ENCODE measurements at regions not wholly inside any gene's neighbourhood (a gene's known extent, or its start where the extent isn't known, plus 50 kb on each side); places are given as distances from the start of the nearest gene placed in this dataset.
"Not testable (repeated sequence)": the region's sequence is repeated elsewhere in the genome, so short reads cannot be mapped to it uniquely, and the experiment has no call there.

DNA sequence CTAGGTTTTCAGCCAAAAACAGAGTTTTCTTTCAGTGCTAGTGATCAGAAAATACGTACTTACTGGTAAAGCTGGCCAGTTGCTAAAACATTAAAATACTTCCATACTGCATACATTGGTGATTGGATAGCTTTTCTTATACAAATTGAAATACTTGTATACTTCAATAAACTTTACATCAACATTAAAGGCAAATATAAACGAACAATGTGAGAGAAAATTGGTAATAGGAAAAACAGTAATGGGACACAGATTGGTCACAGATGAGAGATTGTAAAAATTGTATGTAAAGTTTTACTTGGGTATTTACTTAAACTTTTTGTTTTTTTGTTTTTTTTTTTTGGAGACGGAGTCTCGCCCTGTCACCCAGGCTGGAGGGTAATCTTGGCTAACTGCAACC, 391.7 kb downstream of the TFEC start:
- DNase-seq = no peak

DNA sequence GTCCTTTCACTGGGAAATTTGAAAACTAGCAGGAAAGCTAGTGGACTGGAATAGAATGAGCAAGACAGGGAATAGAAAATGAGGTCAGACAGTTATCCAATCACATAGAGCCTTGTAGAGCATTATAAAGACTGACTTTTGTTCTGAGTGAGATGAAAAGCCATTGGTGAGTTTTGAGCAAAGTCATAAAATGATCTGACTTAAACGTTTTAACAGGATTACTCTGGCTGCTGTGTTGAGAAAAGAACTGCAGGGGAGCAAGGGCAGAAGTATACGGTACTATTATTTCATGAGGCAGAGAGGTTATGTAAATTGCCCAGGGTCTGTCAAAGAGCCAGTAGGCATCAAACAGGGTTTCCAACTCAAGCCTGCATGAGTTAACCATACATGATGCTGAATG, 393.4 kb downstream of the TFEC start:
- no peak for DNase-seq

DNA sequence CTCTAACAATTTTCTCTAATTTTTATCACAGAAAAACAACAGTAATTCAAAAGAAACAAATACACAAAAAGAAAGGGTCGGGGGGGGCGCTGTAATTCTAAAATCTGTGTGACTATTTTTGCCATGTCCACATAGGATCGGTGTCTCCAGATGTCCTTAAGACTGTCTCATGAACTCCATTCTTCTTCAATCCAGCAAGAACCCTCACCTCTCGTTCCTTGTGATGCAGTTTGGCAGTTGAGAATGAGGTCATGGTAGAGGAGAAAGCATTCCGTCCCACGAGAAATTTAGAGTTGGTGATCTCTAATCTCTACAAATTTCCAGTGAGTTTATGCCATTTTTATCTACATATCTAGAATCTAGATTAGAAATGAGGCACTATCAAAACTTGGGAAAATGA, 394.7 kb downstream of the TFEC start:
- DNase-seq = no peak

DNA sequence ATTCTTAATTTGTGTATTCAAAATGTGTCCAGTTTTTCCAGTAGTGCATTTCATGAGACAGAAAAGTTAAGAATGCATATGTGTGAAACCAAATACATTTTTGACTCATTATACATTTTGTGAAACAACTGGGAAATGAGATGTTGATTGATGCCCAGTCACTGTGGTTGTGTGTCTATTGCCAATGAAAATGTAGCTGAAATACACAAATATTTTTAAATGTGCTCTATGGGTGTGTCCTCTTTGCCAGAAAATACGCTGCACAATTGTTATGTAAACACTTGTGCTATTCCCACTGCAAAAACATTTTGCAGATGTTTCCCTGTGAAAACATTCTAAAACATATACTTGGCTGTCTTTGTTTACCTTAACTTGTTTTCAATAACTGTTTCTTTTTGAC, 395.2 kb downstream of the TFEC start:
- no peak for DNase-seq

DNA sequence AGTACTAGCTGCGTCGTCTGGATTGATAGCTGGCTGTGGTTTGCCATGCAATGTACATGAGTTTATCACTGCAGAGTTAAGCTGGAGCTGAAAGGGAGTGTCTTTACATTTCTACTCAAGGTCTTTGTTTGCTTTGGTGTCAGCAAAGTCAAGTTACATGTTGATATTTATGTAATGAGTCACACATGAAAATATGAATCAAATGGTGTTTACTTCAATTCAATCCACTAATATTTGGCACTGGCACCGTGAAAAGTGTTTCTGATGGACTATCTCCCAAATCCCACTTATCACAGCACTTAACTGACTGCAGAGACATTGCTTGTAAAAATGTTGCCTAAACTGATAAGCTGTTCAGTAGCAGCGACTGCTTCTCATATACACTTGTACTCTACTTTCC, 395.9 kb downstream of the TFEC start:
- no peak for DNase-seq

DNA sequence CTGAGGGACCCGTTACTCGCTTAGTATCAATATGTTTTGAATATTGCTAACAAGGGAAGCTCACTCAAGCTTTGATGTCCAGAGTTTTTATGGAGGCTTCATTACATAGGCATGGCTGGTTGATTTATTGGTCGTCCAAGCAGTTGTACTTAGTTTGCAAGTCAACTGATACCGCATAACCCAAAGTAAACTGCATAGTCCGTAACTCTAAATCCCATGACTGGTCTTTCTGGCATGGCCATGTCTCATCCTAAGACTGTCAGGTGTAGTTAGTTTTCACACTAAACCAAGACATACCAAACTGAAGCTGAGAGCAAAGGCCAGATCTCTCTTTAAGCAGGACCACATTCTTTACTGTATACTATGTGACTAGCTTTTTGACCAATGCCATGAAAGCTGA, 397.9 kb downstream of the TFEC start:
- DNase-seq = no peak

DNA sequence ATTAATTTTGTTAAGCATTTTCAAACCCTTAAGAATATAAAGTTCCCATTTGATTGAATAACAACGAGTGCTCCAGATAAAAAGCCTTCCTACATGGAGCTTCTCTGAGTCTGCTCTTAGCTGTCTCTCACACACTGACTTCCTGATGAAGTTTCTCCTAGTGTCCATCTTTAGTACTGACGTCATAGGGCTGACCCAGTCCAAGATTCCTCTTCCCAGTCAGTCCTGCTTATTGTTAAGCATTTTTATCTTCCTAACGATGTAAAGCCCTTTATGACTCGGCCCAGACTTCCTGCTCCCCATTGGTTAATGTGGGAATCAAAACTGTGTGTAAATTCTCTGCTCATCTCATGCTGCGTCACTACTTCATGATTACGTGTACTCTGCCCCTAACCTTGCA, 398.8 kb downstream of the TFEC start:
- no peak for DNase-seq

DNA sequence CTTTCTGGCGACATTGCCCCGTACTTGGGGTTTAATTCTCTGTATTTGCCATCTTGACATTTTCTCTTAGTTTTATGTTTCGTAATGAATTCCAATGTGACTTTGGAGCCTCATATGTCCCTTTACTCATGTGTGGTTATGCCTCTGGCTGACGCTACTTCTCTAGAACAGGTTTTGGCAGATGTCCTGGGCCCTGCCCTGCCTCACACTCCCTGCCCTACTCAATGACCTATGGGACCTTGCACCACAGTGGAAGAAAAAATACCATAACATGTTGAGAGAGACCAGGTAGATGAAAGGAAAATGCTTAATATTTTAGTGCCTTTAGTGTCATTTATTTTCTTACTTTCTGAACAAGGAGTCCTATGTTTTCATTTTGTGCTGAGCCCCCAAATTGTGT, 400.5 kb downstream of the TFEC start:
- DNase-seq = no peak

DNA sequence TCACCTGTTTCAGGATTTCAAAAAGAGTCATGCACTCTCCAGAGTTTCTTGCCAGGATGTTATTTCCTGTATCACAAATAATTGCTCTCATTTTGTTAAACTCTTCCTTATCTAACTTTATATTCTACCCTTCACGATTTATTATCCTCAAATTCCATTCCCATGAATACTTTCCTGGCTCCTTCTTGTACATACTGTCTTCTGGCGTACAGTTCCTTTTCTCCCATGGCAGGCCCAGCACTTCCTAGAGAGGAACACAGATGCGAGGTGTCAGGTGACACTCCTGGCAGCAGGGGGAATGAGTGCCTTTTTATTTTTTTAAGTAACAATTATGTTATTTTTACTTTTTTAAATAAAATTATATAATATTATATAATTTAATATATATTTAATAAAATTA, 411.9 kb downstream of the TFEC start:
- DNase-seq = no peak

DNA sequence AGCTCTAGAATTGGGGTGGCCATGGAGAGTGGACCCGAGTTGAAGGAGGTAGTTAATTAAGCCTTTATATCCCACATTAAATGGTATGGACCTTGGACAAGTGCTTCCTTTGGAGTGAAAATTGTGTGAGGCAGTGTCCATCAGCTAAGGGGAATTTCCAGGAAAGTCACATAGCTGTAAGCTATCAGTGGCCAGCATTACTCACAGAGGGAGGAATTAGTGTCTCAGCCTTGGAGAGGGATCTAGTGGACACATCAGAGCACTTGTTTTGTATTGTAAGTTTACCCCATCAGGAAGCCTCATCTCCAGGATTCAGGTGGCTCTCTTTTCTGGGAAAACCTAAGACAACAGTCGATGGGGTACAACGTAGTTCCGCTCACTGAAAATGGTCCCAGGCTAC, 416.7 kb downstream of the TFEC start:
- no peak for DNase-seq

DNA sequence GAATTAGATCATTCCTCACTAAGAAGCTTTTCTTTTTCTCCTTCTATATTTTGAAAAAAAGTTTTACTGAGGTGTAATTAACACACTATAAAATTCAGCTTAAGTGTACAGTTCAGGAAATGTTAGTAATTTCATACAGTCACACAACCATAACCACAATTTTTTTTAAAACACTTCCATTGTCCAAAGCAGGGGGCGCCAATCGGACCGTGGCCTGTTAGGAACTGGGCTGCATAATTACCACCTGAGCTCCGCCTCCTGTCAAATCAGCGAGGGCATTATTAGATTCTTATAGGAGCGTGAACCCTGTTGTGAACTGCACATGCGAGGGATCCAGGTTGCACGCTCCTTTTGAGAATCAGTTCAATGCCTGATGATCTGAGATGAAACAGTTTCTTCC, 427.1 kb downstream of the TFEC start:
- DNase-seq = no peak

DNA sequence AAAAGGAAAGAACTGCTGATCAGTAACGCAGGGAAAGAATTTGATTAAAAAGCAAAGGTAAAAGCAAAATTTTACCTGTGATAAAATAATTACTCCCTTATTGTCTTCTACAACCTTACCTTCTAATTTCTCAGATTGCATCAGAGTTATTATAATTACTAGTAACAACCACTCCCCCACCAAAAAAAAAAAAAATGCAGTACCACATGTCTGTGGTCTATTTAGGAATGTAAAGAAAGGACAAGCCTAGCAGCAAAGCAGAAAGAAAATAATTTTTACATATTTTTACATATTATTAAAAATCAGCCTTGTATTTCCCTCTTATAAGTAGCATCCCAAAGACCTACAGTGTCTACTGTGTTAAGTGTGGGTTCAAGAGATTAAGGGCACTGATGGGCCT, 430.4 kb downstream of the TFEC start:
- no peak for DNase-seq

DNA sequence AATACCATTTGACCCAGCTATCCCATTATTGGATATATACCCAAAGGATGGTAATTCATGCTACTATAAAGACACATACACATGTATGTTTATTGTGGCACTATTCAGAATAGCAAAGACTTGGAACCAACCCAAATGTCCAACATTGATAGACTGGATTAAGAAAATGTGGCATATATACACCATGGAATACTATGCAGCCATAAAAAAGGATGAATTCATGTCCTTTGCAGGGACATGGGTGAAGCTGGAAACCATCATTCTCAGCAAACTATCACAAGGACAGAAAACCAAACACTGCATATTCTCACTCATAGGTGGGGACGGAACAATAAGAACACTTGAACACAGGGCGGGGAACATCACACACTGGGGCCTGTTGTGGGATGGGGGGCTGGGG, 431.4 kb downstream of the TFEC start:
- DNase-seq = not testable (repeated sequence)

DNA sequence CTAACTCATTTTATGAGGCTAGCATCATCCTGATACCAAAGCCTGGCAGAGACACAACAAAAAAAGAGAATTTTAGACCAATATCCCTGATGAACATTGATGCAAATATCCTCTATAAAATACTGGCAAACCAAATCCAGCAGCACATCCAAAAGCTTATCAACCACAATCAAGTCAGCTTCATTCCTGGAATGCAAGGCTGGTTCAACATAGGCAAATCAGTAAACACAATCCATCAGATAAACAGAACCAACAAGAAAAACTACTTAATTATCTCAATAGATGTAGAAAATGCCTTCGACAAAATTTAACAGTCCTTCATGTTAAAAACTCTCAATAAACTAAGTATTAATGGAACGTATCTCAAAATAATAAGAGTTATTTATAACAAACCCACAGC, 433.3 kb downstream of the TFEC start:
- DNase-seq = not testable (repeated sequence)

DNA sequence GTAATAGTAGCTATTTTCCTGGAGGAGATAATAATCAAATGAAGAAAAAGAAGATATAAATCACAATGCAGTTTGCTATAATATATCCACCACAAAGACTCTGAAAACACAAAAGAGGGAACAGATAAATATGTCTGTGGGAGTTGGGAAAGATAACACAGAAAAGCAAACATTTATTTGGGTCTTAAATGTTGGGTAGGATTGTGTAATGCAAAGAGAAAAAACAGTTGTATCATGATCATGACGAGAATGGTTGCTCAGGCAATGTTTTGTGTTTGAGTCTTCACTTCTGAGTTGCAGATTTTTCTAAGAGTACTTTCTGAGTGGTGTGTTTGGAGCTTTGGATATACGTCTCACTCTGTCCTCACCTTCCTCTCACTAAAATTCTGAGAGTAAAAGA, 437.5 kb downstream of the TFEC start:
- no peak for DNase-seq

DNA sequence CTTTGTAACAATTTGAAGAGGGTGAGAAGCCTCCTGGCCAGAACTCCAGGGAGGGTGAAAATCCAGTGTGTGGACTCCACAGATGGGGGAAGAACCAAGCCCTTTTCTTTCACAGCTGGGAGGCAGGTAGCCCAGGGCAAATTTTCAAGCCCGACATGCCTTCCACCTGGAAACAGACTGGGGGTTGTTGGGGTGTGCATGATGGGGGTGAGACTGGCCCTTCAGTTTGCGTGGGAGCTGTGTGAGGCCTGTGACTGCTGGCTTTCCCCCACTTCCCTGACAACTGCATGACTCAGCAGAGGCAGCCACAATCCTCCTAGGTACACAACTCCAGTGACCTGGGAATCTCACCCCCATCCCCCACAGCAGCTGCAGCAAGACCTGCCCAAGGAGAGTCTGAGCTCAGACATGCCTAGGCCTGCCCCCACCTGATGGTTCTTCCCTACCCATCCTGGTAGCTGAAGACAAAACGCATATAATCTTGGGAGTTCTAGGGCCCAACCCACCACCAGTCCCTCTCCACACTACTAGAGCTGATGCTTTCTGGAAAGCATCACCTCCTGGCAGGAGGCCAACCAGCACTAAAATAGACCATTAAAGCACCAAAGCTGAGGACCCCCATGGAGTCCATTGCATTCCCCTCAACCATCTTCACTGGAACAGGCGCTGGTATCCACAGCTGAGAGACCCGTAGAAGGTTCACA, 445.4 kb downstream of the TFEC start:
- no peak for DNase-seq

DNA sequence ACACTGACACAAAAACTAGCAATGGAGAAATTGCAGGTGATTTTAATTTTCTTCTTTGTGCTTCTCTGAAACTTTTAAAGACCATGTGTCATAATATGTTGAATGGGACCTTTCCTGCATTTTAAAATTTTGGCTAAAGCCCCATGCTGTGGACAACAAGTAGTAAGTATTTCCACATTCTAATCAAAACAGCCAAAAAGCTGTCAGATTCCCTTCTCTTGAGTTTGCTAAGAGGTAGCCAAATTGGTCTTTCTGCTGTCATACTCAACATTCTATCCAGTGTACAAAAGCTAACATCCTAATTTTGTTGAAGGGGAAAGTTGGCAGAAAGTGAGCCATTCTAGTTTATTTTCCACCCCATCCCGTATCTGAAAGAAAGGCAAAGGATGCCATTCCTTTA, 447.6 kb downstream of the TFEC start:
- DNase-seq = no peak

DNA sequence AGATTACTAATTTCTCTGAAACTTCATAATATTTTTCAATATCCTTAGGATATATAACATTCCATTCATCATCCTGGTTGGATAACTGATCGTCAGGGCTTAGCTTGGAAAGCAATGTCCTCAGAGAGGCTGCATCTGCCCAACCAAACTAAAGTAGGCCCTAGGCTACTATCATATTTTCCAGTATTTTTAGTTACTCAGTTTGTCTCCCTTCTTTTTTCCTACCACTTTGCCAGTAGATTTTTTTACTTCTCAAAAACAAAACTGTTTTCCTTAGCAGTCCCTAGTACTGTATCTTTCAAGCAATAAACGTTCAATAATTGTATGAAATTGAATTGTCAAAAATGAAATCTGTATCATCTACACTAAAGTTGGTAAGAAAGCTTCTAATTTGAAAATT, 452.0 kb downstream of the TFEC start:
- DNase-seq = no peak

DNA sequence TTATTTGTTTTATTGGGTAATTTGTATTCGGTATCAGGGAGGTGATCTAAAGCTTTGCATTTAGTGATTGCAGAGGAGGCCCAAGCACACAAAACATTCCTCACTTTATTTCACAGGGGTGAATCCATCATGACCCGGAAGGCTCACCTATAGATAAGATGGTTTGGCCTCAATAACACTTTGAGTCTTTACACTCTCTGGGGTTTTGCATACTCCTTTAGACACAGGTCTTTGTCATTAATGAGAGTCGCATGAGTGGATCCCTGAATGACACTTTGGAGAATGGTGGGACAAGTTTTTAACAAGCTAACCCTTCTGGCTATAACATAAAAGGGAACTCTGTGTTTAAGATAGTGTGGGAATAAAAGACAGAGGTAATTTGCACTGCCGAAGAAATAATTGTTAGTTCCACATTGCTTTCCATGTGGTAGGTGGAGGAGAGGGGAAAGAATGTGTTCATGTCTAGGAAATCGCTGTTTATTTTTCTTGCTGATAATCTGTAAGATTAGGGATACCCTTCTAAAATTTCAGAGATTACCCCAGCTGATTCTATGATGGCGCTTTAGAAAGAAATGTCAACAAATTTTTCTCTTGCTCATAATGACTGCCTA, 455.8 kb downstream of the TFEC start:
- DNase-seq = no peak

DNA sequence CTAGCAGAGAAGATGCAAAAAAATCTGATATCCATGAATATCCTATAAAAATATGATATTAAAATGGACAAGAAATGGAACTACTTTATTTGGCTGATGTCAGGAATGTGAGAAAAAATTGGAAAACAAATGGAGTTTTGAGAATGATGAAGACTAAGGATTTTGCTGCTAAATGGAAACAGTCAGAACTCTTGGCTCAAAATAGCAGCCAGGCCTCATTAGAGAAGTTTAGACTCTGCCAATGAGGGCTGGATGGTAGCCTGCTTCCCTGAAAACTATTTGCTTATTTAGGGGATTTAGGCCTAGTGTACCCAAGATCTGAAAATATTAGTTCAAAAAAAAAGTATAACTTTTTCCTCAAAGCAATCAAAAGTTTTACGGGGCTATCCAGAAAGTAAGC, 458.5 kb downstream of the TFEC start:
- DNase-seq = no peak

DNA sequence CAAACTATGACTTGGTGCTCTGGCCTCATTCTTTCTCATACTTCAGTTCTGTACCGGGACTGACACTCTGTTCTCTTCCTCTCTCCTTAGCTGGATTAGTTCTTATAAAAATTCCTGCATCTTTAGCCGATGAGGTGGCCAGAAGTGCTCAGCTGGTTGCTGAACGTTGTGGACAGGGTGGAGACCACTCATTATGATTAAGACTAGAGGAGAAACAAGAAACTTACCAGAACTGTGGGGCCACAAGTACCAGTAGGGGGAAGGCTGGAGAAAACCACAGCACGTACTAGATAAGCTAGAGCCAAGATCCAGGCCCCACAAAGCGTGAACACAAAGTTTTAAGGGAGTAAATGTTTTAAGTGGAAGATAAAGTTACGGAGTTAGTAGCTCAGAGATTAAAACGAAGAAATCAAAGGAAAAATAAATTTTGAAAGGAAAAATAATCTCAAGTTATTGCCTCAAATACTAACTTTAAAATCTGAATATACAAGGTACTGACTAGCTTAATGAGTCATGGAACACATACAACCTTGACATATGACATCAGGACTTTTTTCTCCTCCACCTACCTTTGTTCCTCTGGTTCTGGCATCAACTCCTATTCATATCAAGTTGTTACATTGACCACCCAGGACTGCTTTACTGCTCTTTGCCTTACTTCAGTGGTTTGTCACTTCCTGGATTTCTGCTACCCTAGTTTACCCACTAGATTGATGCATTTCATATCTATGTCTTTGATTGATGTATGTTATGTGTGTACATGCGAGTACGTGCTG, 469.0 kb downstream of the TFEC start:
- DNase-seq = peak; percentile 68

DNA sequence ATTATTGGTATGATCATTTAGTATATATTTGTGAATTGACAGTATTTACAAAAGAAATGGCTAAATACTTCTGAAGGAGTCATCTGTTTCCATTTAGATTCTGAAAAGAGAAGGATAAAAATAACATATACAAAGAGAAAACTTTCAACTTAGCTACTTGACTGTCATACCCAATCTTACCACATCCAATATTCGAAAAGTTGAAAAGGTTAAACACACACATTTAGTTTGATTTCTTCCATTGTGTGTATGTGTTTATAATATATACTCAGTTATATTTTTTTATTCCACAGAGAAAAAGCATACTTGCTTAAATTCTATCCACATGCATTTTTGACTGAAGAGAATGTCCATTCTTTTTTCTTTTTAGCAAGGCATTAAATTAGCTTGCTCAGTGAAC, 470.7 kb downstream of the TFEC start:
- DNase-seq = no peak

DNA sequence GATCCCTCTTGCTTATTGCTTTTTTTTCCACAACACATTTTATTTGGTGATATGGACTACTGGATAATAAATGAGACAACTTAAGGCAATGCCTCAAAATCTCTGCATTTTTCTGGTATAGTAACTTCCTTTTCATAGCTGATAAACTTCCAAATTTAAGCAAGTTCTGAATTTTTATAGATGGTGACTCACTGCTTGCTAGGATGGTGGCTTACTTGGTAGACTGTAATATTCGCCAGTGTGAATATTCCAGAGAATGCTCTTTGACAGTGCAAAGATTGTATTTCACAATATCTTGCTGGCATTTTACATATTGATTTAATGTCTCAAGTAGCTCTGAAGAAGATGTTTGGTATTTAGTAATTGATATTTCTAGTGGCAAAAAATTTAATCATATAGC, 472.4 kb downstream of the TFEC start:
- no peak for DNase-seq

DNA sequence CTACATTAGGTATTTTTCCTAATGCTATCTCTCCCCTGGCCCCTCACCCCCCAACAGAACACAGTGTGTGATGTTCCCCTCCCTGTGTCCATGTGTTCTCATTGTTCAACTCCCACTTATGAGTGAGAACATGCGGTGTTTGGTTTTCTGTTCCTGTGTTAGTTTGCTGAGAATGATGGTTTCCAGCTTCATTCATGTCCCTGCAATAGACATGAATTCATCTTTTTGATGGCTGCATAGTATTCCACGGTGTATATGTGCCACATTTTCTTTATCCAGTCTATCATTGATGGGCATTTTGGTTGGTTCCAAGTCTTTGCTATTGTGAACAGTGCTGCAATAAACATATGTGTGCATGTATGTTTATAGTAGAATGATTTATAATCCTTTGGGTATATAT, 473.3 kb downstream of the TFEC start:
- DNase-seq = not testable (repeated sequence)

DNA sequence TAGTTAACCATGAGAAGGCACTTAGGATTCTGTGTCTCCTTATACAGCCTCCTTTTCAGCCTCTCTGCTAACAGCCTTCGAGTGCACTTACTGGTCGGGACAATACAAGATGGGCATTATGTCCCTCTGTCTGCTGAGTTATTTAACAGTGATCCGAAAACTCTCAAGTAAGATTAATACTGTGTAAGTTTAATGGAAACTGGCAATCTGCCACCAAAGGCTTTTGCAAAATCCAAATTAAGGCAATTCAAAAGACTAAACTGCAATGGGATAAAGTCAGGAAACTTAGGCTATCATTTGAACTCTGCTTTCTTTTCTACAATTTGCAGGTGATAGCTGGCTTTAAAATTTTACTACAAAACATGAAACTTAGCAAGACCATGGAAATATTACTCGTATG, 477.8 kb downstream of the TFEC start:
- DNase-seq = no peak

All from amniotic stem cell (primary cell).